H9 (cell line): ENCODE measurements at regions not wholly inside any gene's neighbourhood (a gene's known extent, or its start where the extent isn't known, plus 50 kb on each side); places are given as distances from the start of the nearest gene placed in this dataset.

Experiments
- DNase-seq: peaks from one replicate; pipeline ENCODE4 v3.0.0-alpha.2; 2017
- H2AFZ ChIP-seq: one replicate; pipeline ENCODE4 v1.6.1; 2013; ENCODE audit warnings: mild to moderate bottlenecking, low read length, control low read depth, moderate library complexity
- H2AK5ac ChIP-seq: 2 replicates; pipeline ENCODE4 v1.6.1; 2013; ENCODE audit warnings: low read length, control low read depth, mixed read lengths; ENCODE audit not compliant: insufficient read length
- H2BK120ac ChIP-seq: one replicate; pipeline ENCODE4 v1.6.1; 2013; ENCODE audit warnings: low read depth, mild to moderate bottlenecking, low read length, control low read depth, inconsistent platforms; ENCODE audit not compliant: poor library complexity, severe bottlenecking
- H2BK12ac ChIP-seq: 2 replicates; pipeline ENCODE4 v1.6.1; 2013; ENCODE audit warnings: low read length, control low read depth, mixed read lengths, low read depth; ENCODE audit not compliant: insufficient read length
- H2BK15ac ChIP-seq: 2 replicates; pipeline ENCODE4 v1.6.1; 2013; ENCODE audit warnings: low read depth, low read length, control low read depth
- H2BK20ac ChIP-seq: one replicate; pipeline ENCODE4 v1.6.1; 2013; ENCODE audit warnings: low read depth, mild to moderate bottlenecking, low read length, control low read depth, inconsistent platforms; ENCODE audit not compliant: poor library complexity, severe bottlenecking
- H2BK5ac ChIP-seq: 2 replicates; pipeline ENCODE4 v1.6.1; 2013; ENCODE audit warnings: low read length, control low read depth, mixed read lengths; ENCODE audit not compliant: insufficient read length
- H3K14ac ChIP-seq: 2 replicates; pipeline ENCODE4 v1.6.1; 2013; ENCODE audit warnings: low read length, control low read depth; ENCODE audit not compliant: insufficient read depth
- H3K18ac ChIP-seq: 2 replicates; pipeline ENCODE4 v1.6.1; 2013; ENCODE audit warnings: low read depth, mild to moderate bottlenecking, mixed read lengths, low read length, control low read depth; ENCODE audit not compliant: insufficient read length
- H3K23ac ChIP-seq: 2 replicates; pipeline ENCODE4 v1.6.1; 2013; ENCODE audit warnings: low read length, control low read depth, mixed read lengths, low read depth; ENCODE audit not compliant: insufficient read length
- H3K23me2 ChIP-seq: 2 replicates; pipeline ENCODE4 v1.6.1; 2013; ENCODE audit warnings: low read depth, mild to moderate bottlenecking, mixed read lengths, low read length, control low read depth; ENCODE audit not compliant: insufficient read length, poor library complexity, severe bottlenecking
- H3K27ac ChIP-seq: 2 replicates; pipeline ENCODE4 v1.5.1; 2013; ENCODE audit warnings: low read length, control low read depth, mixed read lengths, low read depth; ENCODE audit not compliant: insufficient read length
- H3K27me3 ChIP-seq: 2 replicates; pipeline ENCODE4 v1.6.1; 2013; ENCODE audit warnings: low read length, control low read depth, inconsistent platforms; ENCODE audit not compliant: insufficient read depth
- H3K4ac ChIP-seq: 2 replicates; pipeline ENCODE4 v1.6.1; 2013; ENCODE audit warnings: low read depth, mild to moderate bottlenecking, control low read depth, inconsistent platforms, low read length, moderate library complexity
- H3K4me1 ChIP-seq: 2 replicates; pipeline ENCODE4 v1.6.1; 2013; ENCODE audit warnings: low read length, control low read depth, inconsistent platforms; ENCODE audit not compliant: insufficient read depth
- H3K4me2 ChIP-seq: 2 replicates; pipeline ENCODE4 v1.6.1; 2013; ENCODE audit warnings: low read length, control low read depth, mixed read lengths; ENCODE audit not compliant: insufficient read length, insufficient read depth
- H3K56ac ChIP-seq: 2 replicates; pipeline ENCODE4 v1.6.1; 2013; ENCODE audit warnings: low read depth, mild to moderate bottlenecking, mixed read lengths, low read length, control low read depth; ENCODE audit not compliant: insufficient read length
- H3K79me1 ChIP-seq: 2 replicates; pipeline ENCODE4 v1.6.1; 2013; ENCODE audit warnings: low read depth, mild to moderate bottlenecking, moderate library complexity, low read length, control low read depth, inconsistent platforms; ENCODE audit not compliant: insufficient read depth, poor library complexity, severe bottlenecking
- H3K79me2 ChIP-seq: 2 replicates; pipeline ENCODE4 v1.6.1; 2013; ENCODE audit warnings: low read length, control low read depth, inconsistent platforms; ENCODE audit not compliant: insufficient read depth
- H3K9ac ChIP-seq: 2 replicates; pipeline ENCODE4 v1.6.1; 2013; ENCODE audit warnings: low read length, control low read depth, mixed read lengths; ENCODE audit not compliant: insufficient read length; ENCODE audit errors: extremely low read depth
- H3K9me3 ChIP-seq: one replicate; pipeline ENCODE4 v1.6.1; 2013; ENCODE audit warnings: low read depth, low read length, inconsistent platforms; ENCODE audit not compliant: control insufficient read depth
- H3T11ph ChIP-seq: one replicate; pipeline ENCODE4 v1.6.1; 2013; ENCODE audit warnings: mild to moderate bottlenecking, low read length, control low read depth, inconsistent platforms
- H4K20me1 ChIP-seq: one replicate; pipeline ENCODE4 v1.6.1; 2013; ENCODE audit not compliant: control insufficient read depth, insufficient read length, insufficient read depth
- H4K5ac ChIP-seq: 2 replicates; pipeline ENCODE4 v1.6.1; 2013; ENCODE audit warnings: low read depth, mild to moderate bottlenecking, mixed read lengths, low read length, control low read depth; ENCODE audit not compliant: insufficient read length
- H4K8ac ChIP-seq: replicated peaks from 2 replicates; pipeline ENCODE4 v1.6.1; 2013; ENCODE audit warnings: low read length, control low read depth, mixed read lengths, low read depth; ENCODE audit not compliant: insufficient read length
- H4K91ac ChIP-seq: 2 replicates; pipeline ENCODE4 v1.6.1; 2013; ENCODE audit warnings: low read depth, mild to moderate bottlenecking, moderate library complexity, mixed read lengths, low read length, control low read depth; ENCODE audit not compliant: insufficient read length
- H3K27ac Mint-ChIP-seq, 3 experiments: 2 replicates in 2 of 3; 3 replicates in 1 of 3; pipeline ENCODE4 v1.8.0; 2020 to 2021; ENCODE audit warnings: mixed read lengths in 3 of 3, mild to moderate bottlenecking in 1 of 3, moderate library complexity in 1 of 3
- H3K27me3 Mint-ChIP-seq: 2 replicates; pipeline ENCODE4 v1.8.0; 2021; ENCODE audit warnings: low read depth, mild to moderate bottlenecking, moderate library complexity, mixed read lengths
- H3K36me3 Mint-ChIP-seq, 3 experiments: 2 replicates in 2 of 3; 3 replicates in 1 of 3; pipeline ENCODE4 v1.8.0; 2020 to 2021; ENCODE audit warnings: low read depth in 3 of 3, mixed read lengths in 3 of 3; ENCODE audit not compliant: insufficient read depth in 1 of 3
- H3K4me1 Mint-ChIP-seq, 2 experiments: 2 replicates each; pipeline ENCODE4 v1.8.0; 2020; ENCODE audit warnings: mixed read lengths in 2 of 2
- H3K4me3 Mint-ChIP-seq, 2 experiments: 2 replicates in 1 of 2; 3 replicates in 1 of 2; pipeline ENCODE4 v1.8.0; 2020 to 2021; ENCODE audit warnings: mild to moderate bottlenecking in 2 of 2, mixed read lengths in 2 of 2, moderate library complexity in 1 of 2
- H3K9me3 Mint-ChIP-seq, 2 experiments: 2 replicates in 1 of 2; 3 replicates in 1 of 2; pipeline ENCODE4 v1.8.0; 2020; ENCODE audit warnings: mild to moderate bottlenecking in 2 of 2, mixed read lengths in 2 of 2, moderate library complexity in 1 of 2
- CTCF ChIP-seq: fragments of 200-600 bp; sonication (generic); conservative IDR thresholded peaks from 3 replicates; pipeline ENCODE4 v1.8.0; 2021; ENCODE audit warnings: antibody characterized with exemption, mild to moderate bottlenecking

- Histone ChIP-seq H3K27ac (no peak overlapping the region), H3K56ac (no peak overlapping the region), H3K9ac (no peak overlapping the region), H3K4ac (no peak overlapping the region), H2BK12ac (no peak overlapping the region), H2AK5ac (no peak overlapping the region), H2BK15ac (no peak overlapping the region), H3K23ac (no peak overlapping the region), H3K79me2 (no peaks in the 10 kb centered on the region), H3K4me2 (no peak overlapping the region), H4K5ac (no peak overlapping the region), H2BK20ac (no peak overlapping the region), H2BK5ac (no peak overlapping the region), H3K23me2 (no peaks in the 10 kb centered on the region), H3K18ac (no peak overlapping the region), H3K79me1 (no peaks in the 10 kb centered on the region), H2AFZ (no peak overlapping the region), H3K14ac (no peak overlapping the region), H3K27me3 (no peaks in the 10 kb centered on the region), H3K4me1 (no peaks in the 10 kb centered on the region), H3K9me3 (no peaks in the 10 kb centered on the region), H4K8ac (no peak overlapping the region), H2BK120ac (no peak overlapping the region), H4K91ac (no peak overlapping the region), H4K20me1 (no peaks in the 10 kb centered on the region), H3T11ph (no peak overlapping the region)
- DNase-seq, result no peak
- Mint-ChIP-seq H3K27ac (no peak overlapping the region), H3K36me3 (no peaks in the 10 kb centered on the region; a peak in 1 of 7 replicates), H3K4me1 (peaks cover 10 to 11% of the 10 kb centered on the region in 2 experiments), H3K27me3 (no peaks in the 10 kb centered on the region), H3K4me3 (no peak overlapping the region), H3K9me3 (peaks cover 0 to 5% of the 10 kb centered on the region in 2 experiments; a peak in 3 of 5 replicates)
- TF ChIP-seq CTCF, result no peak
Observed at GRCh38 chr10:65470986-65471385, 1454.8 kb upstream of the LRRTM3 start.
